Left ventricle myocardium inferior (tissue), 1 donor: ENCODE measurements at regions not wholly inside any gene's neighbourhood (a gene's known extent, or its start where the extent isn't known, plus 50 kb on each side); places are given as distances from the start of the nearest gene placed in this dataset.

Experiments used
- DNase-seq: peaks from one replicate; pipeline ENCODE4 v3.0.0-alpha.2; 2020
- H3K27ac ChIP-seq: fragments of 200-600 bp; replicated peaks from 2 replicates; pipeline ENCODE4 v1.8.0; 2021
- H3K27me3 ChIP-seq: fragments of 200-600 bp; 2 replicates; pipeline ENCODE4 v1.8.0; 2021; ENCODE audit warnings: low read depth
- H3K36me3 ChIP-seq: fragments of 200-600 bp; 2 replicates; pipeline ENCODE4 v1.8.0; 2021
- H3K4me1 ChIP-seq: fragments of 200-600 bp; 2 replicates; pipeline ENCODE4 v1.8.0; 2021
- H3K4me3 ChIP-seq: fragments of 200-600 bp; 2 replicates; pipeline ENCODE4 v1.8.0; 2021; ENCODE audit warnings: mild to moderate bottlenecking, moderate library complexity
- H3K9me3 ChIP-seq: fragments of 200-600 bp; replicated peaks from 2 replicates; pipeline ENCODE4 v1.8.0; 2021
- intact Hi-C: fragments of 100-400 bp; cut with micrococcal nuclease; formaldehyde crosslinking; loops from one replicate; pipeline ENCODE4 v1.11.0; 2022
- TF ChIP-seq, protein P1 (sequence below): fragments of 200-600 bp; IDR thresholded peaks from 2 replicates; pipeline ENCODE4 v1.8.0; 2021; ENCODE audit warnings: antibody characterized with exemption, mild to moderate bottlenecking, borderline replicate concordance
- donor health status: DM: no; HTN: yes; CAD: no; lungs with severe emphysema.

DNA sequence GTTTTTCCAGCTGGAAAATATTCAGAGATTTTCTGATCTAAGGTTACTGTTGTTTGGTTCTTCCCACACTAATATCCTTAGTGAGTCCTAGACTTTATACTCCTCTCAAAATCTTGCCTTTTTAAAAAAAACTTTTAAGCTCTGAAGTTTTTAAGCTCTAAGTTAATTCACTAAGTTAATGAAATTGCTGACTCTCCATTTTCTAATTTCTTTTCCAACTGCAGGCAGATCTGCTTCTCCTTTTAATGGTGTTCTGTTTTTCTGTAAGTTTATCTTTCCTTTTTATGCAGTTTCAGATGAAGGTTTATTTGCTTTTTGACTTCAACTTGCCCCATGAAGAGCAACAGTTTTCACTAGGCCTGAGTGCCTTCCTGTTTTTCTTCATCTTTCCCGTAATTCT lies 125.8 kb upstream of the ARHGAP42 start:
- no peaks in the 10 kb centered on the region for H3K9me3 ChIP-seq
- no peak for DNase-seq
- peaks cover 49% of the 10 kb centered on the region for H3K4me1 ChIP-seq
- intact Hi-C loops: no loop called here
- TF ChIP-seq, protein P1, sequence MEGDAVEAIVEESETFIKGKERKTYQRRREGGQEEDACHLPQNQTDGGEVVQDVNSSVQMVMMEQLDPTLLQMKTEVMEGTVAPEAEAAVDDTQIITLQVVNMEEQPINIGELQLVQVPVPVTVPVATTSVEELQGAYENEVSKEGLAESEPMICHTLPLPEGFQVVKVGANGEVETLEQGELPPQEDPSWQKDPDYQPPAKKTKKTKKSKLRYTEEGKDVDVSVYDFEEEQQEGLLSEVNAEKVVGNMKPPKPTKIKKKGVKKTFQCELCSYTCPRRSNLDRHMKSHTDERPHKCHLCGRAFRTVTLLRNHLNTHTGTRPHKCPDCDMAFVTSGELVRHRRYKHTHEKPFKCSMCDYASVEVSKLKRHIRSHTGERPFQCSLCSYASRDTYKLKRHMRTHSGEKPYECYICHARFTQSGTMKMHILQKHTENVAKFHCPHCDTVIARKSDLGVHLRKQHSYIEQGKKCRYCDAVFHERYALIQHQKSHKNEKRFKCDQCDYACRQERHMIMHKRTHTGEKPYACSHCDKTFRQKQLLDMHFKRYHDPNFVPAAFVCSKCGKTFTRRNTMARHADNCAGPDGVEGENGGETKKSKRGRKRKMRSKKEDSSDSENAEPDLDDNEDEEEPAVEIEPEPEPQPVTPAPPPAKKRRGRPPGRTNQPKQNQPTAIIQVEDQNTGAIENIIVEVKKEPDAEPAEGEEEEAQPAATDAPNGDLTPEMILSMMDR: no peak
- peak overlapping the region; percentile 60 for H3K27ac ChIP-seq
- no peaks in the 10 kb centered on the region for H3K27me3 ChIP-seq
- H3K4me3 ChIP-seq: no peak overlapping the region
- H3K36me3 ChIP-seq: no peaks in the 10 kb centered on the region

DNA sequence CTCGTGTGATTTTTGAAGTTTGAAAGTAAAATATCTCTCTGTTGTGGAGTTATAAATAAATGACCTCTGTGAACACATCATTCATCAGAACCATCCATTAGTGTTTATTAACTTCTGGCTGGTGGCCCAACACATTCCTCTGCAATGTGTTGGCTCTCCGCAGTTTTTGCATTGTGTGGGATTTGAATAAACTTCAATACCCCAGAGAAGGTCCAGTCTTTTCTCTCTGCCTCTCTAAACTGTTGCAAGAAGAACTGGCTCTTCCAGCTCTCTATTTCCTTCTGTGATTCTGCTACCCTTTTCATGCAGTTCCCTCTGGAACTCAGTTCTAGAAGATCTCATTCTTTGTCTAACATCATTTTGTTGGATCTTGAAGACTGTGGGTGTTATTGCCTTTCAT lies 125.0 kb upstream of the ARHGAP42 start:
- intact Hi-C loops: no loop called here
- peak overlapping the region; percentile 60 for H3K27ac ChIP-seq
- H3K4me1 ChIP-seq: peaks cover 42% of the 10 kb centered on the region
- no peak for DNase-seq
- H3K36me3 ChIP-seq: no peaks in the 10 kb centered on the region
- no peaks in the 10 kb centered on the region for H3K9me3 ChIP-seq
- TF ChIP-seq, protein P1: no peak
- H3K4me3 ChIP-seq: no peak overlapping the region
- H3K27me3 ChIP-seq: no peaks in the 10 kb centered on the region

DNA sequence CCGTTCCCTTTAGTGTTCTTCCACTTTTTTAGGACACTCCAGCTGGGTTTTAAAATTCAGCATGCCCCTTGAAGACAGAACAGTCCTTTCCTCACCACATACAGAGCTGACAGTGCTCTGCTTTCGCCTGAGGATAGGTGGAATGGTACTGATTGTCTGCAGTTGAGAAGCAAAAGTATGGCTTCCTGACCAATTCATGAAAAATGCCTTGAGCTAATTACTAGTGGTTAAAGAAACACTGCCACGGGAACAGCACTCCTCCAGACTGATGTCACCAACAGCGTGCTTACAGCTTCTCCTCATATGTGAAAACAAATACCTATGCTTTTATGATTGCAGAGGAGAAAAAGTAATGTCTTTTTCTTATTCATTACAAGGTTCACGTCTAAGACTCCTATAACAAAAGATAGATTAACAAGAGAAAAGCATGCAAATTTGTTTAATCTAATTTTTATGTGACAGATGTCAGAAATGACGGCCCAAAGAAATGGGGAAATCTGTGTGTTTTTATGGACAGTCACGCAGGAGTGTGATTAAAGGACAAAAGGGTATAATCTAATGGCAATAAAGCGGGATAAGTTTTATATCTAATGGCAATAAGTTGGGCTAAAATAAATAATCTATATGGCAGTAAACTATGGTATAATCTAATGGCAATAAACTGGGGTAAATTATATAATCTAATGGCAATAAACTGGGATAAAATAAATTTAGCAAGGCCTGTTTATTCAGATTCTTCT lies 123.4 kb upstream of the ARHGAP42 start:
- TF ChIP-seq, protein P1: no peak
- Histone ChIP-seq H3K4me1 (peaks cover 32% of the 10 kb centered on the region), H3K27me3 (no peaks in the 10 kb centered on the region), H3K36me3 (no peaks in the 10 kb centered on the region), H3K27ac (no peak overlapping the region), H3K4me3 (no peak overlapping the region), H3K9me3 (no peaks in the 10 kb centered on the region)
- intact Hi-C loops: no loop called here
- no peak for DNase-seq

DNA sequence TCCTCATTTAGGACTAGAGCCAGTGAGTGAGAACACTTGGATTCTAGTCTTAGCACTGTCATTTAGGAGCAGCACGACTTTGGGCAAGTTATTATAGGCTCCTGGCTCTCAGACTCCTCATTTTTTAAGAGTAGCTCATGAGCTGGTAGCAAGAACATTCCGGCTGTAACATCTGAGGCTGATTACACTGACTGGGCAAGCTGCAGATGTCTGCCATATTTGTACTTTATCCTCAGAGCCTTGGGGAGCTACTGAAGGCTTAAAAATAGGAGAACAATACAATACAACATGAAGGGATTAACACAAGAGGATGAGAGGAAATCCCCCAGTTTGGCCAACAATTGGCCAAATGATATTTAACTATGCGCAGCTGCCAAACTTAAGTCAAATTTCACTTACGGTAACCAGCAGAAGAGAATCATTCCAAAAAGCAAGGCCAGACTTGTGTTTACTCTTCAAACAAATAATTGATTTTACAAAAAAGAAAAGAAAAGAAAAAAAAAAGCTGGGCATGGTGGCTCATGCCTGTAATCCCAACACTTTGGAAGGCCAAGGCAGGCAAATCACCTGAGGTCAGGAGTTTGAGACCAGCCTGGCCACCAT lies 113.1 kb upstream of the ARHGAP42 start:
- Histone ChIP-seq H3K9me3 (no peaks in the 10 kb centered on the region), H3K4me1 (no peaks in the 10 kb centered on the region), H3K4me3 (no peak overlapping the region), H3K27ac (no peak overlapping the region), H3K27me3 (no peaks in the 10 kb centered on the region), H3K36me3 (no peaks in the 10 kb centered on the region)
- no peak for DNase-seq
- TF ChIP-seq, protein P1: no peak
- intact Hi-C loops: loop anchor here (2.0 kb wide), 1 partner anchor 357 kb away; no protein-coding TSS in a partner anchor

DNA sequence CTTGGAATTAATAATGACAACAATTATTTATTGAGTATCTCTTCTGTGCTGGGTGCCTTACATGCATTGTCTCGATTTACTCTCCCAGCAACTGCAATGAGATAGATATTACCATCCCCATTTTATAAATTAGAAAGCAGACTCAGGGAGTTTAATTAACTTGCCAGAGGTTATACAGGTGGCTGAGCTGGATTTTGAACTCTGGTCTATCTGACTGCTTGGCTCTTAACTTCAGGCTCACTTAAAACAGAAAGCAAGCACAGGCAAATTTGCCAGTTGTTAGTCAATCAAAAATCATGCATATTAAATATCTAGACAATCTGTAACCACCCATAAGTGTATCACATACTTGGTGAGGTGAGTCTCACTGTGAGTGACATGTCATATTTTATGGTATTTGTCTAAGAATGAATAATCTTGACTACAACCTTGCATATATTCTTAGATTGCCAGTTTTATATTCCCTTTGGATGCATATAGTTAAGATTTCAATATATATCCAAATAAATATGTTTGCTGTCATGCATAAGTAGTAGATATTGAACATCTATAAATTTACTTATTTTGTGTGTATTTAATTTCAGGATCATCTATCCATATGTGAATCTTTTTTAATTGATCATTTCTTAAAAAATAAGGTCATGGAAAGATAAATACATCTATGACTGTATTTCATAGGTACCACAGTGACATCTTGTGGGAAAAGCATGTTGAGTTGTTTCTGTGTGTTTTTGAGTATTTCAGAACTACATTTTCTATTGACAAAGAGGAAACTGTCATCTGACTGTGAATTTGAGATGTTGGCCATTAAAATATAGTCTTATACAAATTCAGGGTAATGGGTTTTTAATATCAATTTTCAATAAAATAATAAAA lies 112.0 kb upstream of the ARHGAP42 start:
- Histone ChIP-seq H3K27me3 (no peaks in the 10 kb centered on the region), H3K9me3 (no peaks in the 10 kb centered on the region), H3K27ac (no peak overlapping the region), H3K36me3 (no peaks in the 10 kb centered on the region), H3K4me3 (no peak overlapping the region), H3K4me1 (no peaks in the 10 kb centered on the region)
- intact Hi-C loops: loop anchor here (2.0 to 5.0 kb wide), 2 partner anchors 107 to 356 kb away; no protein-coding TSS in a partner anchor
- DNase-seq: no peak
- TF ChIP-seq, protein P1: peak; percentile 61
